ENCODE measurements at regions not wholly inside any gene's neighbourhood (a gene's known extent, or its start where the extent isn't known, plus 50 kb on each side); places are given as distances from the start of the nearest gene placed in this dataset.

DNA sequence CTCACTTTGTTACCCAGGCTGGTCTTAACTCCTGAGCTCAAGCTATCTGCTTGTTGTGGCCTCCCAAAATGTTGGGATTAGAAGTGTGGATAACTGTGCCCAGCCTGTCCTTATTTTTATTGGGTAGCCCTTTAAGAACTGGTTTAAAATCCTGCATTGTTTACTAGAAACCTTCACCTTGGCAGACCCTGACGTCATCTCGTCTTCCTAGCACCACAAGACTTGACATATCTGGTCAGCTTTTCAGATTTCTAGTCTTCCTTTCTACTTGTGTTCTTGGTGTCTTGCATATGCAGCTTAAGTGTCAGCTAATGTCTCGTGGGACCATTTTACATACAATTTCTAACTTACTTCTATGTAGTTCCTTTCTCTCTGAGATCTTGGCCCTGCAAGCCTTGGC is 258.9 kb downstream of the IZUMO3 start (continued):
- no peak for TF ChIP-seq ZNF768 (tag by site-specific recombination; IDR thresholded peaks at IDR 0.05)
- TF ChIP-seq, protein P1, sequence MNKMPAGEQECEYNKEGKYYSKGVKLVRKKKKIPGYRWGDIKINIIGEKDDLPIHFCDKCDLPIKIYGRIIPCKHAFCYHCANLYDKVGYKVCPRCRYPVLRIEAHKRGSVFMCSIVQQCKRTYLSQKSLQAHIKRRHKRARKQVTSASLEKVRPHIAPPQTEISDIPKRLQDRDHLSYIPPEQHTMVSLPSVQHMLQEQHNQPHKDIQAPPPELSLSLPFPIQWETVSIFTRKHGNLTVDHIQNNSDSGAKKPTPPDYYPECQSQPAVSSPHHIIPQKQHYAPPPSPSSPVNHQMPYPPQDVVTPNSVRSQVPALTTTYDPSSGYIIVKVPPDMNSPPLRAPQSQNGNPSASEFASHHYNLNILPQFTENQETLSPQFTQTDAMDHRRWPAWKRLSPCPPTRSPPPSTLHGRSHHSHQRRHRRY (tag by site-specific recombination; IDR thresholded peaks at IDR 0.05), result no peak
- no peak for TF ChIP-seq ZSCAN16 (tag by site-specific recombination; IDR thresholded peaks at IDR 0.05)
- no peak for TF ChIP-seq ZNF664 (tag by site-specific recombination; IDR thresholded peaks at IDR 0.05)
- no peak for TF ChIP-seq SALL2 (tag by site-specific recombination; IDR thresholded peaks at IDR 0.05; ENCODE audit: borderline replicate concordance)

DNA sequence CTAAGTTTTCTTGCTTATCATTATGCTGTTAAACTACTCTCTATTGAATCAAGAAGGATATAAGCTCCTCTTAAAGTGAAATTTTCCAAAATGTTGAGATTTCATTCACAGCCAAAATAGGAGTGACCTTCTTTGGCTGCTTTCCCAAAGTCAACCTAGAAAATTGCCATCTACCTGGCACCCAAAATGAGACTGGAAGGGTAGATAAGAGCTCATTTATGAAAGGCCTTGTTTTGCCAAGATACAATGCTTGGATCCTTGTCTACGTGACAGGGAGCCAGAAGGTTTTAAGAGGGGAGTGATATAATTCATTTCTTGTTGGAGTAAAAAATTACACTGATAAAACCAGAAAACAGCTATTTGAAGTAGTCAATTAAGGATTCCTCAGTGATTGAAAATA is 287.1 kb downstream of the IZUMO3 start:
- no peak overlapping the region for H3K27ac ChIP-seq (ENCODE audit: extremely low read depth, low read depth, low read length)
- ChIA-PET CTCF (no interaction called here), POLR2A (no interaction called here)
- no peaks in the 10 kb centered on the region for H3K4me1 ChIP-seq (ENCODE audit: control insufficient read depth, insufficient read depth, low read length)
- no peaks in the 10 kb centered on the region for H3K36me3 ChIP-seq (ENCODE audit: control insufficient read depth in 2 of 2, insufficient read depth in 1 of 2, low read length in 2 of 2)
- no peak for TF ChIP-seq ZNF623 (tag by site-specific recombination; IDR thresholded peaks at IDR 0.05)
- TF ChIP-seq ZNF48 (tag by site-specific recombination; IDR thresholded peaks at IDR 0.05), result no peak
- TF ChIP-seq ZNF133 (tag by site-specific recombination; IDR thresholded peaks at IDR 0.05), result no peak
- TF ChIP-seq ZNF114 (tag by site-specific recombination; IDR thresholded peaks at IDR 0.05), result no peak
- TF ChIP-seq ZNF248 (tag by site-specific recombination; IDR thresholded peaks at IDR 0.05), result no peak
- no peak for TF ChIP-seq ZNF664 (tag by site-specific recombination; IDR thresholded peaks at IDR 0.05)
- no peak for TF ChIP-seq ZNF521 (tag by site-specific recombination; IDR thresholded peaks at IDR 0.05)
- TF ChIP-seq, protein P2, sequence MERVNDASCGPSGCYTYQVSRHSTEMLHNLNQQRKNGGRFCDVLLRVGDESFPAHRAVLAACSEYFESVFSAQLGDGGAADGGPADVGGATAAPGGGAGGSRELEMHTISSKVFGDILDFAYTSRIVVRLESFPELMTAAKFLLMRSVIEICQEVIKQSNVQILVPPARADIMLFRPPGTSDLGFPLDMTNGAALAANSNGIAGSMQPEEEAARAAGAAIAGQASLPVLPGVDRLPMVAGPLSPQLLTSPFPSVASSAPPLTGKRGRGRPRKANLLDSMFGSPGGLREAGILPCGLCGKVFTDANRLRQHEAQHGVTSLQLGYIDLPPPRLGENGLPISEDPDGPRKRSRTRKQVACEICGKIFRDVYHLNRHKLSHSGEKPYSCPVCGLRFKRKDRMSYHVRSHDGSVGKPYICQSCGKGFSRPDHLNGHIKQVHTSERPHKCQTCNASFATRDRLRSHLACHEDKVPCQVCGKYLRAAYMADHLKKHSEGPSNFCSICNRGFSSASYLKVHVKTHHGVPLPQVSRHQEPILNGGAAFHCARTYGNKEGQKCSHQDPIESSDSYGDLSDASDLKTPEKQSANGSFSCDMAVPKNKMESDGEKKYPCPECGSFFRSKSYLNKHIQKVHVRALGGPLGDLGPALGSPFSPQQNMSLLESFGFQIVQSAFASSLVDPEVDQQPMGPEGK (tag by site-specific recombination; IDR thresholded peaks at IDR 0.05), result no peak
- TF ChIP-seq BCL11A (tag by site-specific recombination; IDR thresholded peaks at IDR 0.05; ENCODE audit: low read depth), result no peak
- TF ChIP-seq GLI2 (tag by site-specific recombination; IDR thresholded peaks at IDR 0.05; ENCODE audit: borderline replicate concordance, low read depth), result no peak
- no peak for TF ChIP-seq KLF7 (tag by site-specific recombination; IDR thresholded peaks at IDR 0.05; ENCODE audit: borderline replicate concordance)
- TF ChIP-seq, protein P1 (tag by site-specific recombination; IDR thresholded peaks at IDR 0.05), result no peak
- no peak for TF ChIP-seq ZNF585B (tag by site-specific recombination; IDR thresholded peaks at IDR 0.05)
- TF ChIP-seq ZNF37A (tag by site-specific recombination; IDR thresholded peaks at IDR 0.05), result no peak
- no peak for TF ChIP-seq ZNF426 (tag by site-specific recombination; IDR thresholded peaks at IDR 0.05)
- TF ChIP-seq ZNF777 (tag by site-specific recombination; IDR thresholded peaks at IDR 0.05; ENCODE audit: borderline replicate concordance), result no peak
- TF ChIP-seq ZBTB48 (tag by site-specific recombination; IDR thresholded peaks at IDR 0.05), result no peak
- H3K9me3 ChIP-seq (ENCODE audit: control insufficient read depth, insufficient read depth, low read depth, low read length), result no peaks in the 10 kb centered on the region
- H3K4me3 ChIP-seq (ENCODE audit: low read depth, low read length), result no peak overlapping the region

DNA sequence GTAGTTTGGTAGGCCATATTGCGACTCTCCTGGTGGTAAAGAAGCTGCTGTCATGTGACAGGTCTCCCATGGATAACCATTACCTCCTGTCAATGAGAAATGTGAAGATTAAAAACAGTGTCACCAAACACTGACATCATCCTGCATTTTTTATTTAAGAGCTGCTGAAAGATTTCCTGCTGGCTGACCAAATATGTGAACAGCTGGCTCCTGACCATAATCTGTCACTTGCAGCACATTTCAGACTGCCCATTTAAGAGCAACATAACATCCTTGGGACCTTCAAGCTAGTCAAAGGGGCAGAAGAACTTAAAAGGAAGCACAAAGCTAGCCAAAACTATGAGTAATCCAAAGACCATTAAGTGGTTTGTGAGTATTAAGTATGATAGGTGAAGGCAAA is 288.0 kb downstream of the IZUMO3 start:
- ChIA-PET CTCF (no interaction called here), POLR2A (no interaction called here)
- H3K27ac ChIP-seq (ENCODE audit: extremely low read depth, low read depth, low read length), result no peak overlapping the region
- no peaks in the 10 kb centered on the region for H3K36me3 ChIP-seq (ENCODE audit: control insufficient read depth in 2 of 2, insufficient read depth in 1 of 2, low read length in 2 of 2)
- H3K4me1 ChIP-seq (ENCODE audit: control insufficient read depth, insufficient read depth, low read length), result no peaks in the 10 kb centered on the region
- H3K4me3 ChIP-seq (ENCODE audit: low read depth, low read length), result no peak overlapping the region
- no peaks in the 10 kb centered on the region for H3K9me3 ChIP-seq (ENCODE audit: control insufficient read depth, insufficient read depth, low read depth, low read length)
- TF ChIP-seq, protein P1 (tag by site-specific recombination; IDR thresholded peaks at IDR 0.05), result no peak
- TF ChIP-seq ZFP69B (tag by site-specific recombination; IDR thresholded peaks at IDR 0.05), result no peak
- TF ChIP-seq, protein P2 (tag by site-specific recombination; IDR thresholded peaks at IDR 0.05), result no peak
- no peak for TF ChIP-seq ZNF404 (tag by site-specific recombination; IDR thresholded peaks at IDR 0.05)
- TF ChIP-seq KLF10 (tag by site-specific recombination; IDR thresholded peaks at IDR 0.05), result no peak
- no peak for TF ChIP-seq ZNF157 (tag by site-specific recombination; IDR thresholded peaks at IDR 0.05)
- TF ChIP-seq, protein P3, sequence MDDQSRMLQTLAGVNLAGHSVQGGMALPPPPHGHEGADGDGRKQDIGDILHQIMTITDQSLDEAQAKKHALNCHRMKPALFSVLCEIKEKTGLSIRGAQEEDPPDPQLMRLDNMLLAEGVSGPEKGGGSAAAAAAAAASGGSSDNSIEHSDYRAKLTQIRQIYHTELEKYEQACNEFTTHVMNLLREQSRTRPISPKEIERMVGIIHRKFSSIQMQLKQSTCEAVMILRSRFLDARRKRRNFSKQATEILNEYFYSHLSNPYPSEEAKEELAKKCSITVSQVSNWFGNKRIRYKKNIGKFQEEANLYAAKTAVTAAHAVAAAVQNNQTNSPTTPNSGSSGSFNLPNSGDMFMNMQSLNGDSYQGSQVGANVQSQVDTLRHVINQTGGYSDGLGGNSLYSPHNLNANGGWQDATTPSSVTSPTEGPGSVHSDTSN (CRISPR knock-in tag; IDR thresholded peaks at IDR 0.05), result no peak
